ENCODE measurements at regions not wholly inside any gene's neighbourhood (a gene's known extent, or its start where the extent isn't known, plus 50 kb on each side); places are given as distances from the start of the nearest gene placed in this dataset.
"Not testable (repeated sequence)": the region's sequence is repeated elsewhere in the genome, so short reads cannot be mapped to it uniquely, and the experiment has no call there.

- not testable (repeated sequence) for TF ChIP-seq CTCF (IDR thresholded peaks at IDR 0.05); POLR2A (IDR thresholded peaks at IDR 0.05); POLR2AphosphoS5 (IDR thresholded peaks at IDR 0.05); EP300 (IDR thresholded peaks at IDR 0.05; ENCODE audit: low read depth)
These were observed 104.4 kb downstream of the UNC93B1 start for GRCh38 chr11:67899462-67899861.
